GM18867 (cell line): ENCODE measurements at regions not wholly inside any gene's neighbourhood (a gene's known extent, or its start where the extent isn't known, plus 50 kb on each side); places are given as distances from the start of the nearest gene placed in this dataset.

ENCODE experiments used
- ATAC-seq: cut with Tn5 transposase; IDR thresholded peaks from one replicate; pipeline ENCODE4 v1.9.1; 2021; ENCODE audit warnings: mild to moderate bottlenecking, moderate library complexity; ENCODE audit not compliant: unreplicated experiment

GRCh38 chr5:164359260-164360255, 854.1 kb downstream of the MAT2B start:
- ATAC-seq, result peak; percentile 21

GRCh38 chr5:164360589-164360988, 855.2 kb downstream of the MAT2B start:
- no peak for ATAC-seq

- ATAC-seq, result no peak
Observed at GRCh38 chr5:164361986-164362385, 856.6 kb downstream of the MAT2B start.

GRCh38 chr5:164362835-164363234, 857.4 kb downstream of the MAT2B start:
- no peak for ATAC-seq

GRCh38 chr5:164364237-164365208, 859.1 kb downstream of the MAT2B start:
- ATAC-seq, result peak; percentile 45

- ATAC-seq, result no peak
Observed at GRCh38 chr5:164370841-164371240, 865.4 kb downstream of the MAT2B start.

GRCh38 chr5:164372892-164373291, 867.5 kb downstream of the MAT2B start:
- ATAC-seq, result no peak

GRCh38 chr5:164373876-164374275, 868.5 kb downstream of the MAT2B start:
- ATAC-seq, result no peak

- ATAC-seq, result no peak
Observed at GRCh38 chr5:164375051-164375450, 869.6 kb downstream of the MAT2B start.

- no peak for ATAC-seq
Observed at GRCh38 chr5:164376843-164377242, 871.4 kb downstream of the MAT2B start.

- ATAC-seq, result no peak
Observed at GRCh38 chr5:164377746-164378145, 872.3 kb downstream of the MAT2B start.

- no peak for ATAC-seq
Observed at GRCh38 chr5:164383662-164384061, 878.2 kb downstream of the MAT2B start.

- no peak for ATAC-seq
Observed at GRCh38 chr5:164392531-164392930, 887.1 kb downstream of the MAT2B start.

GRCh38 chr5:164394686-164395194, 889.3 kb downstream of the MAT2B start:
- ATAC-seq, result no peak

GRCh38 chr5:164412531-164412930, 907.1 kb downstream of the MAT2B start:
- no peak for ATAC-seq

GRCh38 chr5:164420161-164420560, 914.7 kb downstream of the MAT2B start:
- ATAC-seq, result no peak

GRCh38 chr5:164422400-164422799, 917.0 kb downstream of the MAT2B start:
- no peak for ATAC-seq

GRCh38 chr5:164431634-164432304, 926.4 kb downstream of the MAT2B start:
- no peak for ATAC-seq

GRCh38 chr5:164433106-164433870, 927.9 kb downstream of the MAT2B start:
- no peak for ATAC-seq

GRCh38 chr5:164435576-164435975, 930.2 kb downstream of the MAT2B start:
- no peak for ATAC-seq
